ENCODE measurements at regions not wholly inside any gene's neighbourhood (a gene's known extent, or its start where the extent isn't known, plus 50 kb on each side); places are given as distances from the start of the nearest gene placed in this dataset.

GRCh38 chr4:175997291-175997690, 68.3 kb upstream of the WDR17 start:
- Histone ChIP-seq H3K4me3 (ENCODE audit: low read depth, low read length) (no peak overlapping the region), H3K27me3 (ENCODE audit: control insufficient read depth, insufficient read depth, low read length) (peaks cover 12% of the 10 kb centered on the region), H3K36me3 (ENCODE audit: control insufficient read depth, insufficient read depth, low read length) (no peaks in the 10 kb centered on the region)
- TF ChIP-seq CTCF (IDR thresholded peaks at IDR 0.05; ENCODE audit: insufficient read depth, low read depth, low read length): no peak
- no peak for DNase-seq (ENCODE audit: low read depth)
- POLR2A ChIA-PET: interaction anchor here (0.6 kb wide), 1 partner anchor 1499 kb away, joined by 3 read pairs; no protein-coding TSS in a partner anchor
- CTCF ChIA-PET: no interaction called here

- CTCF ChIA-PET: no interaction called here
- Histone ChIP-seq H3K27me3 (ENCODE audit: control insufficient read depth, insufficient read depth, low read length) (peaks cover 12% of the 10 kb centered on the region), H3K36me3 (ENCODE audit: control insufficient read depth, insufficient read depth, low read length) (no peaks in the 10 kb centered on the region), H3K4me3 (ENCODE audit: low read depth, low read length) (no peak overlapping the region)
- no peak for DNase-seq (ENCODE audit: low read depth)
- POLR2A ChIA-PET: no interaction called here
- no peak for TF ChIP-seq CTCF (IDR thresholded peaks at IDR 0.05; ENCODE audit: insufficient read depth, low read depth, low read length)
These were observed 66.9 kb upstream of the WDR17 start for GRCh38 chr4:175998782-175999181.

- no peak for DNase-seq (ENCODE audit: low read depth)
- ChIA-PET CTCF (no interaction called here), POLR2A (no interaction called here)
- H3K27me3 ChIP-seq (ENCODE audit: control insufficient read depth, insufficient read depth, low read length): peaks cover 12% of the 10 kb centered on the region
- no peak for TF ChIP-seq CTCF (IDR thresholded peaks at IDR 0.05; ENCODE audit: insufficient read depth, low read depth, low read length)
- H3K36me3 ChIP-seq (ENCODE audit: control insufficient read depth, insufficient read depth, low read length): no peaks in the 10 kb centered on the region
- H3K4me3 ChIP-seq (ENCODE audit: low read depth, low read length): no peak overlapping the region
These were observed 65.7 kb upstream of the WDR17 start for GRCh38 chr4:175999944-176000343.

- TF ChIP-seq CTCF (IDR thresholded peaks at IDR 0.05; ENCODE audit: insufficient read depth, low read depth, low read length): no peak
- no peak for DNase-seq (ENCODE audit: low read depth)
- POLR2A ChIA-PET: no interaction called here
- peaks cover 12% of the 10 kb centered on the region for H3K27me3 ChIP-seq (ENCODE audit: control insufficient read depth, insufficient read depth, low read length)
- CTCF ChIA-PET: no interaction called here
- H3K36me3 ChIP-seq (ENCODE audit: control insufficient read depth, insufficient read depth, low read length): no peaks in the 10 kb centered on the region
- peak overlapping the region; percentile 26 for H3K4me3 ChIP-seq (ENCODE audit: low read depth, low read length)
These were observed 64.3 kb upstream of the WDR17 start for GRCh38 chr4:176001151-176002006.

- CTCF ChIA-PET: no interaction called here
- POLR2A ChIA-PET: no interaction called here
- no peak for TF ChIP-seq CTCF (IDR thresholded peaks at IDR 0.05; ENCODE audit: insufficient read depth, low read depth, low read length)
- peak overlapping the region; percentile 26 for H3K4me3 ChIP-seq (ENCODE audit: low read depth, low read length)
- peaks cover 12% of the 10 kb centered on the region for H3K27me3 ChIP-seq (ENCODE audit: control insufficient read depth, insufficient read depth, low read length)
- H3K36me3 ChIP-seq (ENCODE audit: control insufficient read depth, insufficient read depth, low read length): no peaks in the 10 kb centered on the region
- no peak for DNase-seq (ENCODE audit: low read depth)
These were observed 63.5 kb upstream of the WDR17 start for GRCh38 chr4:176002007-176002613.

Measured in BJ (cell line).